ENCODE measurements at regions not wholly inside any gene's neighbourhood (a gene's known extent, or its start where the extent isn't known, plus 50 kb on each side); places are given as distances from the start of the nearest gene placed in this dataset.
"Not testable (repeated sequence)": the region's sequence is repeated elsewhere in the genome, so short reads cannot be mapped to it uniquely, and the experiment has no call there.

DNA sequence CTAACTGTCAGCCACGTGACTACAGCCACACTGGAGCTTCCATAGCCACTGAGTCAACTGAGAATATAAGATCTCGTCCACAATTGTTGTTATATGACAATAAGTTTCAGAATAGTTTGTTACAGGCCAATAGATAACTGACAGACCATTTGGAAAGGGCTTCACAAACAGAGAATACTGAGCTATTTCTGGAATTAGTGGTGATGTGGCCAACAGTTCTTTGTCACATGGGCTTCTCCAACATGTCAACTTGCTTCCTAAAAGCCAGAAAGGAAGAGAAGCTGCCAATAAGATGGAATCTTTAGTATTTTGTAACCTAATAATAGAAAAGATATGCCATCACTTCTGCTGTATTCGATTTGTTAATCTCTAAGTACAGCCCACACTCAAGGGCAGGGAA, 1220.4 kb downstream of the CDH8 start:
- no peak for DNase-seq
- ChIA-PET CTCF (no interaction called here), POLR2A (no interaction called here)
- Mint-ChIP-seq H3K4me3 (no peak overlapping the region), H3K27me3 (no peaks in the 10 kb centered on the region), H3K36me3 (ENCODE audit: low read depth) (no peaks in the 10 kb centered on the region), H3K9me3 (peaks cover 13% of the 10 kb centered on the region), H3K27ac (no peak overlapping the region), H3K4me1 (no peaks in the 10 kb centered on the region)

DNA sequence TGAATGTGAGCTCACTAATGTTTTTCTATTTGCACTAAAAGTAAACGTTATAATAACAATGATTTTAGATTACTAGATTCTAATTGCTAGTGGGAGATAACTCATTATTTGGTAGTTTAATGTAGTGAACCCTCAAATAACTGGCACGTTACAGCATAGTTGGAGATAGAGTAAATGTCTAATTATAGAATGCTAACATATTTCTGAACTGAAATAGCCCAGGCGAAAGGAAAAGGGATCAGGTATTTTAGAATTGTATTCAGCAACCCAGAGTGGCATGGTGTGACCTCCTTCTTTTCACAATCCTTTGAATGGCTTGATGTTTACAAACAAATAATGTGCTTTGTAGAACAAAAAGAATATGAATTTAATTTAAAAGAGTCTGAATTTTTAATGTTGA, 1221.2 kb downstream of the CDH8 start:
- no peaks in the 10 kb centered on the region for H3K27me3 Mint-ChIP-seq
- no peaks in the 10 kb centered on the region for H3K36me3 Mint-ChIP-seq (ENCODE audit: low read depth)
- H3K4me3 Mint-ChIP-seq = no peak overlapping the region
- no peak overlapping the region for H3K27ac Mint-ChIP-seq
- ChIA-PET CTCF (no interaction called here), POLR2A (no interaction called here)
- peaks cover 10% of the 10 kb centered on the region for H3K9me3 Mint-ChIP-seq
- no peak for DNase-seq
- H3K4me1 Mint-ChIP-seq = no peaks in the 10 kb centered on the region

DNA sequence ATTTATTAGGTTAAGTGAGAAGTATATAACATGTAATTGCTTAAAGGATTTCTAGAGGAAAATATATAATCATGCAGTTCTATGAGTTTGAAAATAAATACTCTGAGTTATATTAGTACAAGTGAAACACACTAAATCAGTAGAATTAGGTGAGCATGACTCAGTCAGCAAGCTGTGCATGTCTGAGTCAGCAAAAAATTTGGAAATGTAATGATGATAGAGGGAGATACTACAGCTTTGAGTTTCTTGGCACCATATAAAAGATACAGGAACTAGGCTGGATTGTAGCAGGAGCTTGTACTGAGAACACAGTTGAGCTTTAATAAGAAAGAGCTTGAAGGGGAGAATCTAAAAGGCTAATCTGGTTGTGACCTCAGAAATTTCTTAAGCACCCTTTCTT, 1224.6 kb downstream of the CDH8 start:
- Mint-ChIP-seq H3K27ac (no peak overlapping the region), H3K9me3 (peaks cover 17% of the 10 kb centered on the region), H3K36me3 (ENCODE audit: low read depth) (no peaks in the 10 kb centered on the region), H3K4me1 (no peaks in the 10 kb centered on the region), H3K27me3 (no peaks in the 10 kb centered on the region), H3K4me3 (no peak overlapping the region)
- ChIA-PET CTCF (no interaction called here), POLR2A (no interaction called here)
- no peak for DNase-seq

DNA sequence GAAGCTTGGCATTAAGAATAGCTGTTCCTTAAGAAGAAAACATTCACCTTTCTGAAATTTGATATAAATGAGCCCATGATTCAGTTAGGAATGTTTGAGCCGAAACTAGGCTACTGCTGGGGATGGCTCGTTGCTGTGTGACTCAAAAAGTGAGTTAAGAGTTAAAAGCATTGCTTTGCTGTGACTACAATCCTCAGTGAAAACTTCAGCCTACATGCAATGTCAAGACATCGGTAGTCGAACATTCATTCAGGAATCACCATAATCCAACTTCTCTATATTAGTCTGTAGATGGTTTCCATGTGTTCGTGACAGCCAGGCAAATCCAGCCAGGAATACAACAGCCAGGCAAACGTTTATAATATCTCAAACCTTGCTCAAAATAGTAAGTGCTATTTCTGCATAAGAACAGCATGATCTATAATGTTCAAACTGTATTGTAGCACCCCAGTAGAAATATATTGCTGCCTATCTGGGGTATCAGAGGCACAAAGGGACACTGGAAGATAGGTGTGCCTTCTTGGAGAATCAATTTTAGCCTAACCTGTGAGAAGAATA, 1225.1 kb downstream of the CDH8 start:
- peaks cover 19% of the 10 kb centered on the region for H3K9me3 Mint-ChIP-seq
- H3K27me3 Mint-ChIP-seq = no peaks in the 10 kb centered on the region
- POLR2A ChIA-PET = no interaction called here

DNA sequence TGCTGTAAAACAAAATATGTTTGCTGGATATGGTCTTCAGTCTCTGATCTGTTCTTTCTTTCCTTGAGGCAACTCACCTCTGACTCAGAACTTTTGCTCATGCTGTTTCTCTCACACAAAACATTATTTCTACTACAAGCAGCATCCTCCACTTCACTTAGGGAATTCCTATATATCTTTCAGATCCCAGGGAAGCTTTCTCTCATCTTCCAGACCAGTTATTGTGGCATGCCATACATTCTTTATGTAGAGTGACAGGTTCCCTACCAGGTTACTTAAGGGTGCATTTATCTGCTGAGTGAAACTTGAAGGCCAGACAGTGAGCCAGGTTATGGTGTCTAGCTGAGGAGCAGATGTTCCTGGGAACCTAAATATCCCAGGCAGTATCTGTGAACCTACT, 1226.0 kb downstream of the CDH8 start:
- Mint-ChIP-seq H3K36me3 (ENCODE audit: low read depth) (no peaks in the 10 kb centered on the region), H3K9me3 (peaks cover 22% of the 10 kb centered on the region), H3K4me3 (no peak overlapping the region), H3K27ac (no peak overlapping the region), H3K4me1 (no peaks in the 10 kb centered on the region), H3K27me3 (no peaks in the 10 kb centered on the region)
- ChIA-PET POLR2A (no interaction called here), CTCF (no interaction called here)
- no peak for DNase-seq

More for the DNA sequence above, 1225.1 kb downstream of the CDH8 start:
- CTCF ChIA-PET = no interaction called here
- H3K36me3 Mint-ChIP-seq (ENCODE audit: low read depth) = no peaks in the 10 kb centered on the region
- no peak overlapping the region for H3K27ac Mint-ChIP-seq
- no peak for DNase-seq
- no peak overlapping the region for H3K4me3 Mint-ChIP-seq
- H3K4me1 Mint-ChIP-seq = no peaks in the 10 kb centered on the region

DNA sequence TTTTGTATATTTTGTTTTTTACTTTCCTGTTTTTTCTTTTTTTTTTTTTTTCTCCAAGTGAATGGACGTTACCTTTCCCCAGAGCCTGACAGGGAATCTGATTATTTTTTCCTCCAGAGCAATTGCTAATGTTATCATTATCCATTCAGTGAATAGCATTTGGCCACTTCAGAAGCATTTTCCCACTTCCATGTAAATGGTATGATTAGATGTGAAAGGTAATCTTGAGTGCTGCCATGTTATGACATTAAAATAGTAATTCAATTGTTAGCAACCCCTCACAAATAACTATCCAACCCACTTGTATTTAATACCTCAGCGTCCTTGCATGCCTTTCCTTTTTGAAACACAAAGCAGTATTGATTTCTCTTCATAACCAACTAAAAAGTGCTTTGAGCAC, 1243.8 kb downstream of the CDH8 start:
- Mint-ChIP-seq H3K4me3 (no peak overlapping the region), H3K36me3 (ENCODE audit: low read depth) (no peaks in the 10 kb centered on the region), H3K9me3 (peaks cover 23% of the 10 kb centered on the region), H3K27ac (no peak overlapping the region), H3K27me3 (no peaks in the 10 kb centered on the region), H3K4me1 (no peaks in the 10 kb centered on the region)
- ChIA-PET CTCF (no interaction called here), POLR2A (no interaction called here)
- DNase-seq = no peak

DNA sequence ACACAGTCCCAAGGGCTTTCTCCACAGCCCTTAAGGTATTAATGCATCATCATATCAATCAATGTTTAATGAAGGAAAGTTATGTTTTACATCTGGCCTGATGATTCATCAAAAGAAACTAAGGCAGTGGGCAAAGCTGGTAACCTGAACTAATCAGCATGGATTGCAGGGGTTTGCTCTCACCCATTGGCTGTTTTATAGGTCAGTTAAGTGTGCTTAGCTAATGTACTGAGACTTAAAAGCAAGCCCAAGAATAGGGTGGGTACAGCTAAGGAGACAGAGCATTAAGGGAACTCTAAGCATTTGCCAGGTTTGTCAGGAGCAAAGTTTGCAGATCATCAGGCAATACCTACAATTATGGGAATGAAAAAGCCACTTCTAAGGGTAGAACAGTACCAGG, 1247.6 kb downstream of the CDH8 start:
- H3K27ac Mint-ChIP-seq = no peak overlapping the region
- CTCF ChIA-PET = no interaction called here
- H3K4me1 Mint-ChIP-seq = no peaks in the 10 kb centered on the region
- H3K9me3 Mint-ChIP-seq = peaks cover 23% of the 10 kb centered on the region
- POLR2A ChIA-PET = no interaction called here
- DNase-seq = no peak
- no peaks in the 10 kb centered on the region for H3K36me3 Mint-ChIP-seq (ENCODE audit: low read depth)
- H3K27me3 Mint-ChIP-seq = no peaks in the 10 kb centered on the region
- H3K4me3 Mint-ChIP-seq = no peak overlapping the region

DNA sequence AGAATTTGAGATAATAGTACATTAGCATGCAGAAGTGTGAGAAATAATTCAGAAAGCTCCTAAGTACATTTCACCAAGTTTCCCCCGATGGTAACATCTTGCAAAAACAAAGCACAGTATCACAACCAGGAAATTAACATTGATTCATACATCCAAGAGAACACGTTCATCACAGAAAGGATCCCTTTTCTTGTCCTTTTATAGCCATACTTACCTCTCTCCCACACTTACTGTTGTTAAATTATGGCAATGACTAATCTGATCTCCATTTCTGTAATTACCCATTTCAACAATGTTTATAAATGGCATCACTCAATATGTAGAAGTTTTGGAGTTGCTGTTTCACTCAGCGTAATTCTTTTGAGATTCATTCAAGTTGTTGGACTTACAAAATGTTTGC, 1260.0 kb downstream of the CDH8 start:
- no peak for DNase-seq
- ChIA-PET POLR2A (no interaction called here), CTCF (no interaction called here)
- Mint-ChIP-seq H3K27me3 (no peaks in the 10 kb centered on the region), H3K4me1 (no peaks in the 10 kb centered on the region), H3K9me3 (peaks cover 28% of the 10 kb centered on the region), H3K4me3 (no peak overlapping the region), H3K27ac (no peak overlapping the region), H3K36me3 (ENCODE audit: low read depth) (no peaks in the 10 kb centered on the region)

DNA sequence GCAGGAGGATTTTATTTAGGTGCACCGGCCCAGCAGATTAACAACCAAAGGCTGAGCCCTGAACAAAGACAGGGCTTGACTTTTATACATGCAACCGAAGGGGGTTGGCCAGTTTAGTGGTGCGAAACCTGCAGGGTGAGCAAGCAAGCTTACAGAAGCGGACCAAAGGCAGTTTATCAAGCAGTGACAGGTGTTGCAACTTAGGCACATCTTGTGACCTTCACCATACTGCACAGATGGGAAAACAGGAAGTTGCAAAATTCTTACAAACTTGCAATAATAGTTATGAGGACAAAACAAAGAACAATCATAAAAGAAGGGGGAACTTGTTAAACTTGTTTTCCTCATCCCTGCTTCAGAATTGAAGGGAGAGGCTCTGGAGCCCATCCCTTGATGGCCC, 1265.1 kb downstream of the CDH8 start:
- CTCF ChIA-PET = no interaction called here
- no peaks in the 10 kb centered on the region for H3K4me1 Mint-ChIP-seq
- no peak for DNase-seq
- POLR2A ChIA-PET = no interaction called here
- no peak overlapping the region for H3K4me3 Mint-ChIP-seq
- no peaks in the 10 kb centered on the region for H3K27me3 Mint-ChIP-seq
- no peaks in the 10 kb centered on the region for H3K36me3 Mint-ChIP-seq (ENCODE audit: low read depth)
- peaks cover 33% of the 10 kb centered on the region for H3K9me3 Mint-ChIP-seq
- H3K27ac Mint-ChIP-seq = no peak overlapping the region

DNA sequence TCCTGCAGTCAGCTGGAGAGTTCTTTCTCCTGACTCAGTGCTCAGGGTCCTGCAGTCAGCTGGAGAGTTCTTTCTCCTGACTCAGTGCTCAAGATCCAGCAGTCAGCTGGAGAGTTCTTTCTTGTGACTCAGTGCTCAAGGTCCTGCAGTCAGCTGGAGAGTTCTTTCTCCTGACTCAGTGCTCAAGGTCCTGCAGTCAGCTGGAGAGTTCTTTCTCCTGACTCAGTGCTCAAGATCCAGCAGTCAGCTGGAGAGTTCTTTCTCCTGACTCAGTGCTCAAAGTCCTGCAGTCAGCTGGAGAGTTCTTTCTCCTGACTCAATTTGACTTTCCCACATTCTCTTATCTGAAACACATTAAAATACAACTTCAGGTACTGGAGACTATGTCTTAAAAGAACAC, 1265.9 kb downstream of the CDH8 start:
- H3K36me3 Mint-ChIP-seq (ENCODE audit: low read depth); H3K4me3 Mint-ChIP-seq; CTCF ChIA-PET; H3K27ac Mint-ChIP-seq; POLR2A ChIA-PET; DNase-seq; H3K4me1 Mint-ChIP-seq; H3K27me3 Mint-ChIP-seq: not testable (repeated sequence)
- peaks cover 35% of the 10 kb centered on the region for H3K9me3 Mint-ChIP-seq

DNA sequence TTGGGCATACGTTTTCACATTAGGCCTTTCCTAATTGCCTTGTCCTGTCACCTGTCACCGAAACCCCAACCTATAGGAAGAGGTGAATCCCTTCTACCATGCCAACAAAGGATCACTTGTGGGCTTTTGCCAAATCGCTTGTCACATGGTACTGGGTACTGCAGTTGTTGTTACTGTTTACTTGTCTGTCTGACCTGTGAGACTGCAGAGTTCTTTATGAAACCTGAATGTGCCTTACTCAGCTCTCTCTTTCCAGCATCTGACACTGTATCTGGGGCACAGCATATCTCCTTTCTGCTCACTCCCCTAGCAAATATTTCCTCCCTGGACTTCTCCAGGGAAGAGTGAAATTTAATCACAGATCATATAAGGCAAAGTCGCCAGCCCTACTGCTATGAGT, 1272.4 kb downstream of the CDH8 start:
- CTCF ChIA-PET = no interaction called here
- POLR2A ChIA-PET = no interaction called here
- Mint-ChIP-seq H3K4me3 (no peak overlapping the region), H3K4me1 (no peaks in the 10 kb centered on the region), H3K9me3 (peaks cover 14% of the 10 kb centered on the region), H3K36me3 (ENCODE audit: low read depth) (no peaks in the 10 kb centered on the region), H3K27me3 (no peaks in the 10 kb centered on the region), H3K27ac (no peak overlapping the region)
- no peak for DNase-seq

DNA sequence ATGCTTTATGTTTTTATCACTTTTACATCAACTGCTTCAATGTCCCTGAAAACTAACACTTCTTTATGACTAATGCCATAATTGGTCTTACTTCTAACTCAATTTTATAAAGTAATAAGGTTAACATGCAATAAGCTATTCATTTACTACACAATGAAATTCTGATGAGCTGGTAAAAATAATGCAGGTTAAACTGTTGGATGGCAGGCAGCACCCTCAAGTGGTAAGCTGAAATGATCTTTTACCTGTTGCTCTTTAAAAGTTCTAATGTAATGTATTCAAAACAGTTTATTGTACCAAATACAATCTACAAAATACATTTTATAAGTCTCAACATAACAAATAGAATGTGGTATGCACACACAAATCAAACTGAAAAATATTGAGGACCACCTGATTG, 1280.3 kb downstream of the CDH8 start:
- Mint-ChIP-seq H3K4me1 (no peaks in the 10 kb centered on the region), H3K4me3 (no peak overlapping the region), H3K27ac (no peak overlapping the region), H3K36me3 (ENCODE audit: low read depth) (no peaks in the 10 kb centered on the region), H3K27me3 (no peaks in the 10 kb centered on the region), H3K9me3 (peaks cover 3% of the 10 kb centered on the region)
- ChIA-PET POLR2A (no interaction called here), CTCF (no interaction called here)
- no peak for DNase-seq

DNA sequence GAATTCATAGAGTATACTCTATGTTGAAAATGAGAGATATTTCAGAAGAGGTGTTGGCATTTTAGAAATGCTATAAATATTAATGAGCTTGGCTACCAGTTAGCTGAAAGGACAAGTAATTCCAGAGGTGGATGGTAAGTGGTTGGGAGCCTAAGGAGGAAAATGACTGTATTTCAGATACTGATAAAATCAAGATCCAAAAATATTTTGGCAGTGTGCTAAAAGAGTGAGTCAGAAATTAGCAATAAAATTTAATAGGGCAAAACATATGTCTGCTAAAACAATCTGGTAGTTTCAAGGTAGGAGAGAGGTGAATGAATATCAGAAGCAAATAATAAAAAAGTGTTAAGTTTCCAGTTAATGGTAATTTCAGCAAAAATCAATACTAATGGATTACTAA, 1287.9 kb downstream of the CDH8 start:
- no peak overlapping the region for H3K27ac Mint-ChIP-seq
- CTCF ChIA-PET = no interaction called here
- no peaks in the 10 kb centered on the region for H3K36me3 Mint-ChIP-seq (ENCODE audit: low read depth)

DNA sequence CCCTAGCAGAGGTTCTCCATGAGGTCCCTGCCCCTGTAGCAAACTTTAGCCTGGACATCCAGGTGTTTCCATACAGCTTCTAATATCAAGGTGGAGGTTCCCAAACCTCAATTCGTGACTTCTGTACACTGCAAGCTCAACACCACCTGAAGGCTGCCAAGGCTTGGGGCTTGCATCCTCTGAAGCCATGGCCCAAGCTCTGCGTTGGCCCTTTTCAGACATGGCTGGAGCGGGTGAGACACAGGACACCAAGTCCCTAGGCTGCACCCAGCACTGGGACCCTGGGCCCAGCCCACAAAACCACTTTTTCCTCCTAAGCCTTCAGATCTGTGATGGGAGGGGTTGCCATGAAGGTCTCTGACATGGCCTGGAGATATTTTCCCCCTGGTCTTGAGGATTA, 1292.0 kb downstream of the CDH8 start:
- H3K4me3 Mint-ChIP-seq = no peak overlapping the region
- peaks cover 37% of the 10 kb centered on the region for H3K9me3 Mint-ChIP-seq
- no peak for DNase-seq
- CTCF ChIA-PET = no interaction called here
- H3K27me3 Mint-ChIP-seq = no peaks in the 10 kb centered on the region
- POLR2A ChIA-PET = no interaction called here
- no peaks in the 10 kb centered on the region for H3K36me3 Mint-ChIP-seq (ENCODE audit: low read depth)
- H3K4me1 Mint-ChIP-seq = no peaks in the 10 kb centered on the region
- no peak overlapping the region for H3K27ac Mint-ChIP-seq

More for the DNA sequence above, 1287.9 kb downstream of the CDH8 start:
- H3K9me3 Mint-ChIP-seq = peaks cover 32% of the 10 kb centered on the region
- no peak overlapping the region for H3K4me3 Mint-ChIP-seq
- DNase-seq = no peak
- POLR2A ChIA-PET = no interaction called here
- no peaks in the 10 kb centered on the region for H3K27me3 Mint-ChIP-seq
- H3K4me1 Mint-ChIP-seq = no peaks in the 10 kb centered on the region

DNA sequence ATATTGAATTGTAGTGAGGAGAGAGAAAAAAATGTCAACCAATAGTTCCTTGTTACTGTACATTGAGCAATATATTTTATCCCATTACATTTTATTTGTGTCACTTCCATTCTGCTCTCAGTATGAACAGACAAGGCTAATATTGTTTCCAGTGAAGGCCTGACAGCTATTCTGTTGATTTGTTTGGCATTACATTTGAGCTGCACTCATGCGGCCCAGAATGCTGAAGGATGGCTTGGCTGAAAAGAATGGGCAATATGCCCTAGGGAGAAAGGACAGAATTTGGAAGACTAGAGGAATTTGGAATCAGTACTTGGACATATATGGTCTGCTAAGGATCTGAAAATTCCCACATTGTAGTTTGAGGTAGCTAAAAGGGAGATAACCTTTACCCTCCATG, 1294.4 kb downstream of the CDH8 start:
- POLR2A ChIA-PET = no interaction called here
- CTCF ChIA-PET = no interaction called here
- no peak for DNase-seq

More for the DNA sequence above, 1294.4 kb downstream of the CDH8 start:
- Mint-ChIP-seq H3K36me3 (ENCODE audit: low read depth) (no peaks in the 10 kb centered on the region), H3K4me1 (no peaks in the 10 kb centered on the region), H3K27me3 (no peaks in the 10 kb centered on the region), H3K27ac (no peak overlapping the region), H3K9me3 (peaks cover 25% of the 10 kb centered on the region), H3K4me3 (no peak overlapping the region)

Data from activated CD4-positive, alpha-beta memory T cell treated with anti-CD3 and anti-CD28 coated beads, Interleukin-2, amount 10 ng/mL, durations not matched to agents 7 days and 5 days (primary cell).